ENCODE measurements at regions not wholly inside any gene's neighbourhood (a gene's known extent, or its start where the extent isn't known, plus 50 kb on each side); places are given as distances from the start of the nearest gene placed in this dataset.

DNA sequence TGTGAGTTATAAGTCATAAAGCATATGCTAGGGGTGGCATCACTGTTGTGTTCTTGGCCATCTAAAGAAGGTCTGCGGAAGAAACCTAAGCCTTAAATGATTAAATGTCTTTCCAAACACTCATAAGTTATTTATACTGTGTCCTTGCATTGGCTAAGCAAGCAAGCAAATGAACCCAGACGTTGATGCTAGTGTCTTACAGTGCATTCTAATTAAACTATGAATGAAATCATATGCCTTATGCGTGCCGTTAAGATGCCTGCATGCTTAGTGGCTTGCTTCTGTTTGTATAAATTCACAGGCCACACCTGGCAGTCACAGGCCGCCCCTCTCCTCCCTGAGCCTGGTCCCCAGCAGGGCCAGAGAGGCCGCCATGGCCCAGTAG is 49.9 kb downstream of the RIN2 start:
- H3K27ac ChIP-seq: peak overlapping the region; percentile 26
- no peak for TF ChIP-seq ZFX (IDR thresholded peaks at IDR 0.05)
- TF ChIP-seq, protein P1, sequence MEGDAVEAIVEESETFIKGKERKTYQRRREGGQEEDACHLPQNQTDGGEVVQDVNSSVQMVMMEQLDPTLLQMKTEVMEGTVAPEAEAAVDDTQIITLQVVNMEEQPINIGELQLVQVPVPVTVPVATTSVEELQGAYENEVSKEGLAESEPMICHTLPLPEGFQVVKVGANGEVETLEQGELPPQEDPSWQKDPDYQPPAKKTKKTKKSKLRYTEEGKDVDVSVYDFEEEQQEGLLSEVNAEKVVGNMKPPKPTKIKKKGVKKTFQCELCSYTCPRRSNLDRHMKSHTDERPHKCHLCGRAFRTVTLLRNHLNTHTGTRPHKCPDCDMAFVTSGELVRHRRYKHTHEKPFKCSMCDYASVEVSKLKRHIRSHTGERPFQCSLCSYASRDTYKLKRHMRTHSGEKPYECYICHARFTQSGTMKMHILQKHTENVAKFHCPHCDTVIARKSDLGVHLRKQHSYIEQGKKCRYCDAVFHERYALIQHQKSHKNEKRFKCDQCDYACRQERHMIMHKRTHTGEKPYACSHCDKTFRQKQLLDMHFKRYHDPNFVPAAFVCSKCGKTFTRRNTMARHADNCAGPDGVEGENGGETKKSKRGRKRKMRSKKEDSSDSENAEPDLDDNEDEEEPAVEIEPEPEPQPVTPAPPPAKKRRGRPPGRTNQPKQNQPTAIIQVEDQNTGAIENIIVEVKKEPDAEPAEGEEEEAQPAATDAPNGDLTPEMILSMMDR (conservative IDR thresholded peaks at IDR 0.05): no peak

DNA sequence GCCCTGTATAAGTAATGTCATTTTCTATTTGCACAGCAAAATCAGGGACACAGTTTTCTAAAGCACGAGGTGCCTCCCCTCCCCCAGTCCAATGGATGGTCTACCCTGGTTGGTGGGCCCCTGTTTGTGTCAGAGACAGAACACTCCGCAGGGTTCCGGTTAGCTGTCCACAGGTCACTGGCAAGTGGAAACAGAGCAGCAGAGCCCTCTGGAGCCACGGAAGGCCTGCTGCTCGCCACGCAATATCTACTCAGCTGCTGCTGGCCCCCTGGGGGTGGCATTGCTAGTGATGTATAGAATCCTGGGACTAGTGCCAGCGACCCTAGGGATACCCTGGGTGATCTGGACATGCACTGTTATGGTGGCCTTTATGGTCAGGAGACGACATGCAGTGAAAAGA is 50.4 kb downstream of the RIN2 start:
- TF ChIP-seq ZFX (IDR thresholded peaks at IDR 0.05): no peak
- TF ChIP-seq, protein P1 (conservative IDR thresholded peaks at IDR 0.05): no peak
- H3K27ac ChIP-seq: peak overlapping the region; percentile 26; the same call in 1 of the 2 replicates

DNA sequence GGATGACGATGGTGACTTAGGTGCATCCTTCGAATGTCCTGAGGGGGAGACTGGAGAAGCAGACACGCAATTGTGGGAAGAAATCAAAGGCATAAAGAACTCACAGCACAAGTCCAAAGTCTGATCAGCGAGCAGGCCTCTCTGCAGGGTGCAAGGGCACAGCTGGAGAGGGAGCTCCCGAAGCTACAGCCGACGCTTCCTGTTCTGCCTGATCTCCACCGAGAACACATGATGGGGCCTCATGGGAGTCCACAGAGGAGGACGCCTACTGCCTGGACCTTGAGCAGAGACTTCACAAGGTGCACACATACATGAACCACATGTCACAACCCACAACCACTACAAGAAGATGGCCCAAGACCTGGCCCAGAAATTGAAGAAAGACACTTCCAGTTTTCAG is 51.4 kb downstream of the RIN2 start:
- H3K27ac ChIP-seq: no peak overlapping the region
- no peak for TF ChIP-seq ZFX (IDR thresholded peaks at IDR 0.05)
- TF ChIP-seq, protein P1 (conservative IDR thresholded peaks at IDR 0.05): no peak

DNA sequence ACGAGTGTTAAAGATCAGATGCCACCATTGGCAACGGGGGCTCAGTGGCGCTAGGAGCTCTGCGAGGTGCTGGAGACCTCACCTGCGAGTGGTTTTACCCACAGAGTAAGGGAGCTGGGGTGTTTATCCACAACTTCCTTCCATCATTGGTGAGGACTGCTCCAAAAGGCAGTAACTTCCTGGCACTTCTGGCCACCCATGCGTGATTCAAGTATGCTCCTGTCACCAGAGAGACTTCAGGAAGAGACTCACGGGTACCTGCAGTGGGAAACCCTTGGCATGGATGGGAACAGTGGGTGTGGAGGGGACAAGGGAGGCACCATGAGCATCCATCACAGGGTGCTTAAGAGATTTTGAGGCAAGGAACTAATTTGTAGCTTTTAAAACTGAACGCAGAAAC is 53.2 kb downstream of the RIN2 start:
- TF ChIP-seq ZFX (IDR thresholded peaks at IDR 0.05): no peak
- TF ChIP-seq, protein P1 (conservative IDR thresholded peaks at IDR 0.05): no peak
- no peak overlapping the region for H3K27ac ChIP-seq

DNA sequence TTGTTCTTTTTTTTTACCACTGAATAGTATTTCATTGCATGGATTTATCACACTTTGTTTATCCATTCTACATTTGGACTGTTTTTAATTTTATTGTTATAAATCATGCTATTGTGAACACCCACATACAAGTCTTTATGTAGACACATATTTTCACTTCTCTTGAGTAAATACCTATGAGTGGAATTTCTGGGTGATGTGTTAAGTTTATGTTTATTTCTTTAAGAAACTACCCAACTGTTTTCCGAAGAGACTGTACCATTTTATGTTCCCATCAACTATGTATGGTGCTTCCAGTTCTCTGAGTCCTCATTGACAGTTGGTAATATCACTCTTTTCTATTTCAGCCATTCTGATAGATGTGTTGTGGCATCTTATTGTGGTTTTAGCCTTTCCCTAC is 54.0 kb downstream of the RIN2 start:
- no peak for TF ChIP-seq ZFX (IDR thresholded peaks at IDR 0.05)
- TF ChIP-seq, protein P1 (conservative IDR thresholded peaks at IDR 0.05): no peak
- no peak overlapping the region for H3K27ac ChIP-seq

DNA sequence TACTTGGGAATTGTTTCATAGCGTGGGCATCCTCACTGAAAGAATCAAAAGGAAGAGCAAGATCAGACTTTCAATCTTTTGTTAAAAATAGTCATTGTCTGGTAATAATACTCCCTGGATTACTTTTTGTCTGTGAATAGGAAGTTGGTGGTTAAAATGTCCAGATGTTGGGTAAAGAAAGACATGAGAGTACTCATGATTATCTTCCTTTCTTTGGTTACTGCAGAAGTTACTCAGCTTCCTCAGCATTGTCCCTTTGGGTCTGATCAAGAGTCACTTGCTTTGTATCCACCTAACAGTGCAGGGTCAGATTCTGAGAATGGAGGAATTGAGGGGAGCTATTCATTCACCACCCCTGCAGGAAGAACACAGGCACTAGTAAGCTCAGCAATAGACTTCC is 54.6 kb downstream of the RIN2 start:
- TF ChIP-seq ZFX (IDR thresholded peaks at IDR 0.05): no peak
- TF ChIP-seq, protein P1 (conservative IDR thresholded peaks at IDR 0.05): no peak

DNA sequence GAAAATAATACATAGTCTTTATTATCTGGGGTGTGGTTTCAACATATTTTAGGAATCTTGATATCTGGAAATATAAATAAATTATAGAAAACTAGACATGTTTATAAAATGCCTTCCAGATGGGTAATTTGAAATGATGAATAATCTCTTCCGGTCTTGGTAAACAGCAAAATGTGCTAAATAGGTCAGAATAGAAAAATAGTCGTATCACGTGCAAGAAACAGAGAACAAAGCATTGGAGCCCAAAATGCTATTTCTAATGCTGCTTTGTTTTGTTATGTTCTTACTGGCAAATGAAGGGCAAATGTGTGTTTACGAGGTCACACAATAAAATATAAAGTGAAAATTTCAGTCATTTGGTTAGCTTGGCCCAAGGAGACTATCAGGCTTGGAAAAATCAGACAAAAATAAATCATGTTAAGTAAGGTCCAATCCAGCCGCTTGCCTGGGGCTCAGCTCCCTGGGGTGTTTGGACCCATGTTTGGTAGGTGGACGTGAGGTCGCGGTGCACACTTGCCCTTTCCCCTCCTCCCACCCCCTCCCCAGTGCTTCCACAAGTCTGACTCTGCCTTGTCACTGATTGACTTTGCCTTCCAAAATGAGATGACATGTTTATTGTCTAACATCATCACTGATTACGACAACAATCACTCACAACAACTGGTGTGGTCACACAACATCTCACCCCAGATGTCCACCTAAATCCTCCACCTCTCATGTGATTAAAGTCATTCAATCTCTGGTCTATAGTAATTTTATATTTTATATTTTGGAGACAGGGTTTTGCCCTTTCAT is 56.0 kb downstream of the RIN2 start:
- no peak overlapping the region for H3K27ac ChIP-seq
- TF ChIP-seq ZFX (IDR thresholded peaks at IDR 0.05): no peak
- TF ChIP-seq, protein P1 (conservative IDR thresholded peaks at IDR 0.05): no peak

More for the DNA sequence above, 54.6 kb downstream of the RIN2 start:
- no peak overlapping the region for H3K27ac ChIP-seq
